HCT116 (cell line): ENCODE measurements at regions not wholly inside any gene's neighbourhood (a gene's known extent, or its start where the extent isn't known, plus 50 kb on each side); places are given as distances from the start of the nearest gene placed in this dataset.

ENCODE experiments used
- CTCF ChIP-seq, 3 experiments: fragments of 200-600 bp in 1 of 3; sonication (generic) in 1 of 3; IDR thresholded peaks in 2 of 3; conservative IDR thresholded peaks in 1 of 3; 2 replicates each; pipeline ENCODE4 v1.5.1; 2012 to 2017; ENCODE audit warnings: low read depth in 2 of 3, low read length in 2 of 3, antibody characterized with exemption in 1 of 3, borderline replicate concordance in 1 of 3, control low read depth in 1 of 3, mild to moderate bottlenecking in 1 of 3, mixed read lengths in 1 of 3, mixed run types in 1 of 3, moderate library complexity in 1 of 3; ENCODE audit not compliant: insufficient read depth in 1 of 3
- POLR2A ChIP-seq: IDR thresholded peaks from 2 replicates; pipeline ENCODE4 v1.7.0; 2011; ENCODE audit warnings: borderline replicate concordance; ENCODE audit not compliant: insufficient read depth, insufficient read length; ENCODE audit errors: extremely low read depth

GRCh38 chr16:48001324-48001895 lies 154.4 kb downstream of the ABCC12 start:
- TF ChIP-seq CTCF (IDR thresholded peaks at IDR 0.05 in 2 of 3, conservative IDR thresholded peaks at IDR 0.05 in 1 of 3; ENCODE audit: borderline replicate concordance in 1 of 3, insufficient read depth in 1 of 3, low read depth in 2 of 3, low read length in 2 of 3) (no peak), POLR2A (no peak)
